ENCODE measurements at regions not wholly inside any gene's neighbourhood (a gene's known extent, or its start where the extent isn't known, plus 50 kb on each side); places are given as distances from the start of the nearest gene placed in this dataset.
"Not testable (repeated sequence)": the region's sequence is repeated elsewhere in the genome, so short reads cannot be mapped to it uniquely, and the experiment has no call there.

DNA sequence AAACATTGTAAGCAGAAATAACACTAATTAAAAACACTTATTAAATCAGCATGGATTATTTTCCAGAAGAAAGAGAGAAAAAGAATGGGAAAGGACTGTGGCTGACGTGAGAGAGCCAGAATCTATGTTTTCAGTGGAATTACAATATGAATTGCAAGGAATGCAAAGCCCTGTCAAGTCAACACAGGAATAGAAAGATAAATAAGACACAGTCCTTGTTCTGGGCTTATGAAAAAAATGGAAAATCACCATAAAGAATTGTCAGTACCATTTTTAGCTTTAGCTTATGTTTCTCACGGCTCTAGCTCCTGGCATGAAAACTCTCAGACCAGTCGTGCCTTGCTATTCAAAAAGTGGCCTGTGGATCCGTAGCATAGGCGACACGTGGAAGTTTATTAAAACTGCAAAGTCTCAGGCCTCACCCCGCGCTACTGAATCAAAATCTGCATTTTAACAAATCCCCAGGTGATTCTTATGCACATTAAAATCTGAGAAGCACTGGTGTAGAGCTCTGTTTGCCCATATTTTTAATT, 549.1 kb downstream of the RPS29 start:
- Mint-ChIP-seq H3K4me1 (ENCODE audit: low read depth, unreplicated experiment) (no peaks in the 10 kb centered on the region), H3K27ac (ENCODE audit: unreplicated experiment) (no peak overlapping the region), H3K27me3 (ENCODE audit: unreplicated experiment) (no peaks in the 10 kb centered on the region), H3K9me3 (ENCODE audit: unreplicated experiment) (no peaks in the 10 kb centered on the region), H3K4me3 (ENCODE audit: unreplicated experiment) (no peak overlapping the region), H3K36me3 (ENCODE audit: unreplicated experiment) (no peaks in the 10 kb centered on the region)
- TF ChIP-seq, protein P1, sequence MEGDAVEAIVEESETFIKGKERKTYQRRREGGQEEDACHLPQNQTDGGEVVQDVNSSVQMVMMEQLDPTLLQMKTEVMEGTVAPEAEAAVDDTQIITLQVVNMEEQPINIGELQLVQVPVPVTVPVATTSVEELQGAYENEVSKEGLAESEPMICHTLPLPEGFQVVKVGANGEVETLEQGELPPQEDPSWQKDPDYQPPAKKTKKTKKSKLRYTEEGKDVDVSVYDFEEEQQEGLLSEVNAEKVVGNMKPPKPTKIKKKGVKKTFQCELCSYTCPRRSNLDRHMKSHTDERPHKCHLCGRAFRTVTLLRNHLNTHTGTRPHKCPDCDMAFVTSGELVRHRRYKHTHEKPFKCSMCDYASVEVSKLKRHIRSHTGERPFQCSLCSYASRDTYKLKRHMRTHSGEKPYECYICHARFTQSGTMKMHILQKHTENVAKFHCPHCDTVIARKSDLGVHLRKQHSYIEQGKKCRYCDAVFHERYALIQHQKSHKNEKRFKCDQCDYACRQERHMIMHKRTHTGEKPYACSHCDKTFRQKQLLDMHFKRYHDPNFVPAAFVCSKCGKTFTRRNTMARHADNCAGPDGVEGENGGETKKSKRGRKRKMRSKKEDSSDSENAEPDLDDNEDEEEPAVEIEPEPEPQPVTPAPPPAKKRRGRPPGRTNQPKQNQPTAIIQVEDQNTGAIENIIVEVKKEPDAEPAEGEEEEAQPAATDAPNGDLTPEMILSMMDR (IDR thresholded peaks at IDR 0.05; ENCODE audit: partially characterized antibody, unreplicated experiment): no peak
- no peak for DNase-seq

DNA sequence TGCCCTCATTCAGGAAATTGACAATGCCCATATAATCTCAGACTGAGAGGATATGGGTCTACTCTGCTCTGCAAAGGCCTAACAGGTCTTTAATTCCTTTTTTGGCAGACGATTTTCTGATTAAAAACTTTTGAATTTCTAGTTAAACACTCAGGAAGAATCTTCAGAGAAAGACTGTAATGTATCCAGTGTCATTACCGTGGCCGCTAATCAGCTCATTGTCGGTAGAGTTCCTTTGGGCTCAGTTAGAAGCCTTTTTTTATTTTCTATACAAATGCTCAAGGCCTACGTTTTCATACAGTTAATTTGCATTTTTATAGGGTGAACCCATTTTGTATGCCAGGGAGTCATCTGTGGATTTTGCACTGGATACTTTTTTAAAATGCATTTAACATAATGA, 549.9 kb downstream of the RPS29 start:
- no peak for DNase-seq
- Mint-ChIP-seq H3K27me3 (ENCODE audit: unreplicated experiment) (no peaks in the 10 kb centered on the region), H3K9me3 (ENCODE audit: unreplicated experiment) (no peaks in the 10 kb centered on the region), H3K4me3 (ENCODE audit: unreplicated experiment) (no peak overlapping the region), H3K4me1 (ENCODE audit: low read depth, unreplicated experiment) (no peaks in the 10 kb centered on the region), H3K27ac (ENCODE audit: unreplicated experiment) (no peak overlapping the region), H3K36me3 (ENCODE audit: unreplicated experiment) (no peaks in the 10 kb centered on the region)
- TF ChIP-seq, protein P1 (IDR thresholded peaks at IDR 0.05; ENCODE audit: partially characterized antibody, unreplicated experiment): no peak

DNA sequence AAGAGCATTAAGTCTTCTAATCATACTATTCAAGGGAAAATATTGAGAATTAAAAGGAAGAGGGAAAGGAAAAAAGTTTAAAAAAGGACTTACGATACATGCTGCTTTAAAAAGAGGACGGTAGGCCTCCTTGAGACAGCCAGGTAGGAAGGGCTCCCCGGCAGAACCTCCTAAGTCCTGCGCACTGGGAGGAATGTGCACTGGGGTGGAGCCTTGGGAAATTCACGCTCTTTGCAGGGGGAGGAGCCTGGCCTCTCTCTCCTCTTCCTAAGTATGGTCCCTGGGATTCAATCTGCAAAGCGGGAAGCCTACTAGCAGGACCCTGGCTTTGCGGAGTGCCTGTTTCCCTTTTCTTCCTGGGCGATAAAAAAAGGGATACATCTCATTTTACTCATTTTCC, 553.0 kb downstream of the RPS29 start:
- Mint-ChIP-seq H3K27me3 (ENCODE audit: unreplicated experiment) (no peaks in the 10 kb centered on the region), H3K36me3 (ENCODE audit: unreplicated experiment) (no peaks in the 10 kb centered on the region), H3K4me3 (ENCODE audit: unreplicated experiment) (no peak overlapping the region), H3K4me1 (ENCODE audit: low read depth, unreplicated experiment) (no peaks in the 10 kb centered on the region), H3K27ac (ENCODE audit: unreplicated experiment) (no peak overlapping the region), H3K9me3 (ENCODE audit: unreplicated experiment) (no peaks in the 10 kb centered on the region)
- DNase-seq: no peak
- TF ChIP-seq, protein P1 (IDR thresholded peaks at IDR 0.05; ENCODE audit: partially characterized antibody, unreplicated experiment): no peak

DNA sequence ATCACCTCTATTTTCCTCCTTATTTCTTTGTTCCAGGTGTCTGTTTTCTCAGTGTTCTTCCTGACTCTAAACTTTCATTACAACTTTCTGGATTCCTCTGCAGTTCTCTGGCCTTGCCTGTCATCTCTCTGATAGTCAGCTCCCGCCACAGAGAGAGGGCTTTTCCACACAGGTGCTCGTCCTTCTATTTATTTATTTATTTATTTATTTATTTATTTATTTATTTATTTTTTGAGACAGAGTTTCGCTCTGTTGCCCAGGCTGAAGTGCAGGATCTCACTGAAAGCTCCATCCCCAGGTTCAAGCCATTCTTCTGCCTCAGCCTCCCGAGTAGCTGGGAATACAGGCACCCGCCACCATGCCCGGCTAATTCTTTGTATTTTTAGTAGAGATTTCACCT, 554.5 kb downstream of the RPS29 start:
- not testable (repeated sequence) for DNase-seq; H3K27me3 Mint-ChIP-seq (ENCODE audit: unreplicated experiment); H3K9me3 Mint-ChIP-seq (ENCODE audit: unreplicated experiment); H3K36me3 Mint-ChIP-seq (ENCODE audit: unreplicated experiment); H3K4me1 Mint-ChIP-seq (ENCODE audit: low read depth, unreplicated experiment); H3K27ac Mint-ChIP-seq (ENCODE audit: unreplicated experiment); H3K4me3 Mint-ChIP-seq (ENCODE audit: unreplicated experiment)

DNA sequence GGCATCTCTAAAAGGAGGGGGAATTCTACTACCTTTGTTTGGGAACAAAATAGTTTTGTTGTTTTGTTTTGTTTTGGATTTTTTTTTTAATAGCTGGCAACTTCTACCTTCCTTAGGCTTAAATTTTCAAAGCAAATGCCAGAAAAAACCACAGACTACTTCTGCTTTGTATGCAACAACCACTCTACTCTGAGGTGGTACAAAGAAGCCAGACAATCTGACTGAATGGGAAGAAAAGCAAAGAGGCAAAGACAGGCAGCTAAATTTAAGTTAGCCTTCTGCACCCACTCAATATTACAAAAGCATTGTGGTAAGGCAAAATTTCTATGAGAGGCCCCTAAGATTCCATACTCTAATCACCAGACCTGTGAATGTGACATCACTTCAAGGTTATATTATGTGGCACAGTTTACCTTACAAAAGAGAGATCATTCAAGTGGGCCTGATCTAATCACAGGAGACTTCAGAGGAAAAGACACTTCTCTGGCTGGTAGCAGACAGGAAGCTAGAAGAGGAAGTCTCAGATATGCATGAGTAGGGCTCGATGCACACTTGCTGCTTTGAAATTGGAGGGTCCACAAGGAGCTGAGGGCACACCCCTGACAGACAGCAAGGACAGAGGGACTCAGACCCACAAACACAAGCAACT, 566.6 kb downstream of the RPS29 start:
- Mint-ChIP-seq H3K9me3 (ENCODE audit: unreplicated experiment) (peaks cover 2% of the 10 kb centered on the region), H3K4me1 (ENCODE audit: low read depth, unreplicated experiment) (no peaks in the 10 kb centered on the region), H3K27ac (ENCODE audit: unreplicated experiment) (no peak overlapping the region), H3K4me3 (ENCODE audit: unreplicated experiment) (no peak overlapping the region), H3K27me3 (ENCODE audit: unreplicated experiment) (no peaks in the 10 kb centered on the region), H3K36me3 (ENCODE audit: unreplicated experiment) (no peaks in the 10 kb centered on the region)
- TF ChIP-seq, protein P1 (IDR thresholded peaks at IDR 0.05; ENCODE audit: partially characterized antibody, unreplicated experiment): no peak
- no peak for DNase-seq

All from glutamatergic neuron (in vitro differentiated cells).